HepG2 (cell line): ENCODE measurements at regions not wholly inside any gene's neighbourhood (a gene's known extent, or its start where the extent isn't known, plus 50 kb on each side); places are given as distances from the start of the nearest gene placed in this dataset.

Source experiments
- BCL3 ChIP-seq: sonication (generic); formaldehyde crosslinking; IDR thresholded peaks from 2 replicates; pipeline ENCODE4 v1.5.1; 2020; ENCODE audit warnings: mild to moderate bottlenecking, missing genetic modification reagents, moderate library complexity
- CHCHD3 ChIP-seq: sonication (generic); formaldehyde crosslinking; IDR thresholded peaks from 2 replicates; pipeline ENCODE4 v1.8.0; 2022; ENCODE audit warnings: mild to moderate bottlenecking, missing genetic modification reagents, moderate library complexity
- GLI4 ChIP-seq: sonication (generic); formaldehyde crosslinking; IDR thresholded peaks from 2 replicates; pipeline ENCODE4 v1.5.1; 2020; ENCODE audit warnings: missing genetic modification reagents, mild to moderate bottlenecking, moderate library complexity, borderline replicate concordance
- HNF1B ChIP-seq: sonication (generic); formaldehyde crosslinking; IDR thresholded peaks from 2 replicates; pipeline ENCODE4 v1.5.1; 2020; ENCODE audit warnings: mild to moderate bottlenecking, moderate library complexity, missing genetic modification reagents
- IRF9 ChIP-seq: sonication (generic); formaldehyde crosslinking; IDR thresholded peaks from 2 replicates; pipeline ENCODE4 v1.8.0; 2022; ENCODE audit warnings: missing genetic modification reagents, mild to moderate bottlenecking, borderline replicate concordance
- MIXL1 ChIP-seq: IDR thresholded peaks from 2 replicates; pipeline ENCODE4 v1.6.1; 2016
- PAXIP1 ChIP-seq: sonication (generic); formaldehyde crosslinking; conservative IDR thresholded peaks from 2 replicates; pipeline ENCODE4 v1.4.0; 2020; ENCODE audit warnings: mild to moderate bottlenecking, missing genetic modification reagents, moderate library complexity
- PHF5A ChIP-seq: IDR thresholded peaks from one replicate; pipeline ENCODE4 v1.6.1; 2018; ENCODE audit warnings: low read depth, missing genetic modification reagents; ENCODE audit not compliant: unreplicated experiment
- RARA ChIP-seq: IDR thresholded peaks from 2 replicates; pipeline ENCODE4 v1.6.1; 2016; ENCODE audit warnings: missing genetic modification reagents, missing compliant biosample characterization
- REXO4 ChIP-seq: sonication (generic); formaldehyde crosslinking; IDR thresholded peaks from 2 replicates; pipeline ENCODE4 v1.8.0; 2022; ENCODE audit warnings: missing genetic modification reagents, mild to moderate bottlenecking, borderline replicate concordance
- ZNF276 ChIP-seq: sonication (generic); formaldehyde crosslinking; IDR thresholded peaks from 2 replicates; pipeline ENCODE4 v1.4.0; 2020; ENCODE audit warnings: mild to moderate bottlenecking, low read depth, missing genetic modification reagents
- ZNF430 ChIP-seq: sonication (generic); formaldehyde crosslinking; IDR thresholded peaks from 2 replicates; pipeline ENCODE4 v1.9.0; 2021; ENCODE audit warnings: mild to moderate bottlenecking, missing genetic modification reagents
- ZNF484 ChIP-seq: sonication (generic); formaldehyde crosslinking; IDR thresholded peaks from 2 replicates; pipeline ENCODE4 v1.5.1; 2020; ENCODE audit warnings: mild to moderate bottlenecking, low read depth, missing genetic modification reagents, borderline replicate concordance
- ZNF720 ChIP-seq: sonication (generic); formaldehyde crosslinking; IDR thresholded peaks from 2 replicates; pipeline ENCODE4 v1.4.0; 2020; ENCODE audit warnings: missing genetic modification reagents
- ZNF891 ChIP-seq: sonication (generic); formaldehyde crosslinking; IDR thresholded peaks from 2 replicates; pipeline ENCODE4 v1.5.0; 2020; ENCODE audit warnings: mild to moderate bottlenecking, missing genetic modification reagents
- ZSCAN29 ChIP-seq: sonication (generic); formaldehyde crosslinking; conservative IDR thresholded peaks from 2 replicates; pipeline ENCODE4 v1.4.0; 2020; ENCODE audit warnings: mild to moderate bottlenecking, missing genetic modification reagents

- no peak for TF ChIP-seq ZNF891 (CRISPR knock-in tag)
- TF ChIP-seq RARA, result no peak
- TF ChIP-seq BCL3 (CRISPR knock-in tag), result no peak
- no peak for TF ChIP-seq GLI4 (CRISPR knock-in tag)
- no peak for TF ChIP-seq PHF5A (CRISPR knock-in tag)
- no peak for TF ChIP-seq ZNF720 (CRISPR knock-in tag)
- TF ChIP-seq MIXL1 (CRISPR knock-in tag), result 0 out of 2 replicates have a peak, but pooled peaks have one; percentile 43
- TF ChIP-seq HNF1B (CRISPR knock-in tag), result no peak
- no peak for TF ChIP-seq REXO4 (CRISPR knock-in tag)
- TF ChIP-seq CHCHD3 (CRISPR knock-in tag), result no peak
- peak; percentile 49; the same call in 1 of the 2 replicates for TF ChIP-seq PAXIP1 (CRISPR knock-in tag)
- no peak for TF ChIP-seq ZNF484 (CRISPR knock-in tag)
- no peak for TF ChIP-seq ZNF276 (CRISPR knock-in tag)
- peak; percentile 31; the same call in 1 of the 2 replicates for TF ChIP-seq ZNF430 (CRISPR knock-in tag)
- TF ChIP-seq ZSCAN29 (CRISPR knock-in tag), result no peak
- no peak for TF ChIP-seq IRF9
Observed at GRCh38 chr3:187828579-187829452, 83.5 kb upstream of the BCL6 start (continued).
